ENCODE measurements at regions not wholly inside any gene's neighbourhood (a gene's known extent, or its start where the extent isn't known, plus 50 kb on each side); places are given as distances from the start of the nearest gene placed in this dataset.

DNA sequence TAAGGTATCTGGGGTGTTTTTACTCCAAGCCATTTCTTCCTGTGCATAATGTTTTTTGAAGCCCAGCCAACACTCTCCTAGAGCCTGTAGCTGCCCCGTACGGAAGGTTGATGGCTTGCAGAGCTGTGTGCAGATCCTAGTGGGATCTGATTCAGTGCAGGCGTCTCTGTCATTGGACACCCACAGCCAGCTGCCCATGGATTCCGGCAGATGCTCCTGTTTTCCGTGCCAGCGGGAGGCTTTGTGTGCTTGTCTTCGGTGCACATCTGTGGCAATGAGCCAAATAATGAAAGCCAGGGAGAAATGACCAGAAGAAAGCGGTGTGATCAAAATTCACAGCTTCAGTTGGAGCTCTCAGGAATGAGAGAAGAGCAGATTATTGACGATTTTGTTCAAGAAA lies 426.4 kb downstream of the TYW1 start:
- TF ChIP-seq, protein P1, sequence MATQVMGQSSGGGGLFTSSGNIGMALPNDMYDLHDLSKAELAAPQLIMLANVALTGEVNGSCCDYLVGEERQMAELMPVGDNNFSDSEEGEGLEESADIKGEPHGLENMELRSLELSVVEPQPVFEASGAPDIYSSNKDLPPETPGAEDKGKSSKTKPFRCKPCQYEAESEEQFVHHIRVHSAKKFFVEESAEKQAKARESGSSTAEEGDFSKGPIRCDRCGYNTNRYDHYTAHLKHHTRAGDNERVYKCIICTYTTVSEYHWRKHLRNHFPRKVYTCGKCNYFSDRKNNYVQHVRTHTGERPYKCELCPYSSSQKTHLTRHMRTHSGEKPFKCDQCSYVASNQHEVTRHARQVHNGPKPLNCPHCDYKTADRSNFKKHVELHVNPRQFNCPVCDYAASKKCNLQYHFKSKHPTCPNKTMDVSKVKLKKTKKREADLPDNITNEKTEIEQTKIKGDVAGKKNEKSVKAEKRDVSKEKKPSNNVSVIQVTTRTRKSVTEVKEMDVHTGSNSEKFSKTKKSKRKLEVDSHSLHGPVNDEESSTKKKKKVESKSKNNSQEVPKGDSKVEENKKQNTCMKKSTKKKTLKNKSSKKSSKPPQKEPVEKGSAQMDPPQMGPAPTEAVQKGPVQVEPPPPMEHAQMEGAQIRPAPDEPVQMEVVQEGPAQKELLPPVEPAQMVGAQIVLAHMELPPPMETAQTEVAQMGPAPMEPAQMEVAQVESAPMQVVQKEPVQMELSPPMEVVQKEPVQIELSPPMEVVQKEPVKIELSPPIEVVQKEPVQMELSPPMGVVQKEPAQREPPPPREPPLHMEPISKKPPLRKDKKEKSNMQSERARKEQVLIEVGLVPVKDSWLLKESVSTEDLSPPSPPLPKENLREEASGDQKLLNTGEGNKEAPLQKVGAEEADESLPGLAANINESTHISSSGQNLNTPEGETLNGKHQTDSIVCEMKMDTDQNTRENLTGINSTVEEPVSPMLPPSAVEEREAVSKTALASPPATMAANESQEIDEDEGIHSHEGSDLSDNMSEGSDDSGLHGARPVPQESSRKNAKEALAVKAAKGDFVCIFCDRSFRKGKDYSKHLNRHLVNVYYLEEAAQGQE (IDR thresholded peaks at IDR 0.05; ENCODE audit: unreplicated experiment) = no peak
- TF ChIP-seq CREB1 (CRISPR knock-in tag; IDR thresholded peaks at IDR 0.05; ENCODE audit: low read depth) (no peak), ZNF331 (CRISPR knock-in tag; IDR thresholded peaks at IDR 0.05; ENCODE audit: low read depth) (no peak), ZNF114 (CRISPR knock-in tag; IDR thresholded peaks at IDR 0.05) (no peak), NANOG (IDR thresholded peaks at IDR 0.05; ENCODE audit: borderline replicate concordance) (no peak)
- TF ChIP-seq, protein P2, sequence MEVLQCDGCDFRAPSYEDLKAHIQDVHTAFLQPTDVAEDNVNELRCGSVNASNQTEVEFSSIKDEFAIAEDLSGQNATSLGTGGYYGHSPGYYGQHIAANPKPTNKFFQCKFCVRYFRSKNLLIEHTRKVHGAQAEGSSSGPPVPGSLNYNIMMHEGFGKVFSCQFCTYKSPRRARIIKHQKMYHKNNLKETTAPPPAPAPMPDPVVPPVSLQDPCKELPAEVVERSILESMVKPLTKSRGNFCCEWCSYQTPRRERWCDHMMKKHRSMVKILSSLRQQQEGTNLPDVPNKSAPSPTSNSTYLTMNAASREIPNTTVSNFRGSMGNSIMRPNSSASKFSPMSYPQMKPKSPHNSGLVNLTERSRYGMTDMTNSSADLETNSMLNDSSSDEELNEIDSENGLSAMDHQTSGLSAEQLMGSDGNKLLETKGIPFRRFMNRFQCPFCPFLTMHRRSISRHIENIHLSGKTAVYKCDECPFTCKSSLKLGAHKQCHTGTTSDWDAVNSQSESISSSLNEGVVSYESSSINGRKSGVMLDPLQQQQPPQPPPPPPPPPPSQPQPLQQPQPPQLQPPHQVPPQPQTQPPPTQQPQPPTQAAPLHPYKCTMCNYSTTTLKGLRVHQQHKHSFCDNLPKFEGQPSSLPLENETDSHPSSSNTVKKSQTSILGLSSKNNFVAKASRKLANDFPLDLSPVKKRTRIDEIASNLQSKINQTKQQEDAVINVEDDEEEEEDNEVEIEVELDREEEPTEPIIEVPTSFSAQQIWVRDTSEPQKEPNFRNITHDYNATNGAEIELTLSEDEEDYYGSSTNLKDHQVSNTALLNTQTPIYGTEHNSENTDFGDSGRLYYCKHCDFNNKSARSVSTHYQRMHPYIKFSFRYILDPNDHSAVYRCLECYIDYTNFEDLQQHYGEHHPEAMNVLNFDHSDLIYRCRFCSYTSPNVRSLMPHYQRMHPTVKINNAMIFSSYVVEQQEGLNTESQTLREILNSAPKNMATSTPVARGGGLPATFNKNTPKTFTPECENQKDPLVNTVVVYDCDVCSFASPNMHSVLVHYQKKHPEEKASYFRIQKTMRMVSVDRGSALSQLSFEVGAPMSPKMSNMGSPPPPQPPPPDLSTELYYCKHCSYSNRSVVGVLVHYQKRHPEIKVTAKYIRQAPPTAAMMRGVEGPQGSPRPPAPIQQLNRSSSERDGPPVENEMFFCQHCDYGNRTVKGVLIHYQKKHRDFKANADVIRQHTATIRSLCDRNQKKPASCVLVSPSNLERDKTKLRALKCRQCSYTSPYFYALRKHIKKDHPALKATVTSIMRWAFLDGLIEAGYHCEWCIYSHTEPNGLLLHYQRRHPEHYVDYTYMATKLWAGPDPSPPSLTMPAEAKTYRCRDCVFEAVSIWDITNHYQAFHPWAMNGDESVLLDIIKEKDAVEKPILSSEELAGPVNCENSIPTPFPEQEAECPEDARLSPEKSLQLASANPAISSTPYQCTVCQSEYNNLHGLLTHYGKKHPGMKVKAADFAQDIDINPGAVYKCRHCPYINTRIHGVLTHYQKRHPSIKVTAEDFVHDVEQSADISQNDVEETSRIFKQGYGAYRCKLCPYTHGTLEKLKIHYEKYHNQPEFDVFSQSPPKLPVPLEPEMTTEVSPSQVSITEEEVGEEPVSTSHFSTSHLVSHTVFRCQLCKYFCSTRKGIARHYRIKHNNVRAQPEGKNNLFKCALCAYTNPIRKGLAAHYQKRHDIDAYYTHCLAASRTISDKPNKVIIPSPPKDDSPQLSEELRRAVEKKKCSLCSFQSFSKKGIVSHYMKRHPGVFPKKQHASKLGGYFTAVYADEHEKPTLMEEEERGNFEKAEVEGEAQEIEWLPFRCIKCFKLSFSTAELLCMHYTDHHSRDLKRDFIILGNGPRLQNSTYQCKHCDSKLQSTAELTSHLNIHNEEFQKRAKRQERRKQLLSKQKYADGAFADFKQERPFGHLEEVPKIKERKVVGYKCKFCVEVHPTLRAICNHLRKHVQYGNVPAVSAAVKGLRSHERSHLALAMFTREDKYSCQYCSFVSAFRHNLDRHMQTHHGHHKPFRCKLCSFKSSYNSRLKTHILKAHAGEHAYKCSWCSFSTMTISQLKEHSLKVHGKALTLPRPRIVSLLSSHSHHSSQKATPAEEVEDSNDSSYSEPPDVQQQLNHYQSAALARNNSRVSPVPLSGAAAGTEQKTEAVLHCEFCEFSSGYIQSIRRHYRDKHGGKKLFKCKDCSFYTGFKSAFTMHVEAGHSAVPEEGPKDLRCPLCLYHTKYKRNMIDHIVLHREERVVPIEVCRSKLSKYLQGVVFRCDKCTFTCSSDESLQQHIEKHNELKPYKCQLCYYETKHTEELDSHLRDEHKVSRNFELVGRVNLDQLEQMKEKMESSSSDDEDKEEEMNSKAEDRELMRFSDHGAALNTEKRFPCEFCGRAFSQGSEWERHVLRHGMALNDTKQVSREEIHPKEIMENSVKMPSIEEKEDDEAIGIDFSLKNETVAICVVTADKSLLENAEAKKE (CRISPR knock-in tag; IDR thresholded peaks at IDR 0.05) = no peak
- no peak overlapping the region for H3K27ac ChIP-seq (ENCODE audit: low read depth)
- peaks cover 2% of the 10 kb centered on the region for H3K27me3 Mint-ChIP-seq (ENCODE audit: insufficient read depth, low read depth, poor library complexity)

More for the DNA sequence above, 426.4 kb downstream of the TYW1 start:
- Mint-ChIP-seq H3K9me3 (peaks cover 92% of the 10 kb centered on the region), H3K4me3 (no peak overlapping the region), H3K27ac (no peak overlapping the region), H3K4me1 (no peaks in the 10 kb centered on the region), H3K36me3 (ENCODE audit: low read depth) (peaks cover 21% of the 10 kb centered on the region)
- no peaks in the 10 kb centered on the region for H3K9me2 ChIP-seq (ENCODE audit: insufficient read depth)
- H3K79me2 ChIP-seq (replicated peaks; ENCODE audit: insufficient read depth) = no peaks in the 10 kb centered on the region
- no peak for DNase-seq (ENCODE audit: low spot score)
- no peaks in the 10 kb centered on the region for H4K20me1 ChIP-seq (replicated peaks; ENCODE audit: insufficient read depth)
- no peak overlapping the region for H3K4me2 ChIP-seq
- H3F3A ChIP-seq (replicated peaks; ENCODE audit: low read depth) = no peaks in the 10 kb centered on the region
- H3K36me3 ChIP-seq (ENCODE audit: insufficient read depth) = no peaks in the 10 kb centered on the region
- no peak for ATAC-seq
- H3K27me3 ChIP-seq (ENCODE audit: insufficient read depth) = no peaks in the 10 kb centered on the region
- no peak overlapping the region for H3K4me3 ChIP-seq
- H2AFZ ChIP-seq = no peak overlapping the region
- H3K4me1 ChIP-seq (ENCODE audit: insufficient read depth) = no peaks in the 10 kb centered on the region
